HEK293 (cell line): ENCODE measurements at regions not wholly inside any gene's neighbourhood (a gene's known extent, or its start where the extent isn't known, plus 50 kb on each side); places are given as distances from the start of the nearest gene placed in this dataset.

Experiments
- BCL11A ChIP-seq: fragments of 450-650 bp; formaldehyde crosslinking; IDR thresholded peaks from 2 replicates; pipeline ENCODE4 v1.5.1; 2016; ENCODE audit warnings: low read depth, missing biosample characterization, missing genetic modification characterization
- ELK4 ChIP-seq: IDR thresholded peaks from 2 replicates; pipeline ENCODE4 v1.6.1; 2011; ENCODE audit warnings: mild to moderate bottlenecking, low read depth, low read length, borderline replicate concordance
- FEZF1 ChIP-seq: fragments of 450-650 bp; formaldehyde crosslinking; IDR thresholded peaks from 2 replicates; pipeline ENCODE4 v1.5.1; 2016; ENCODE audit warnings: missing biosample characterization, missing genetic modification characterization
- GLI4 ChIP-seq: fragments of 450-650 bp; formaldehyde crosslinking; IDR thresholded peaks from 2 replicates; pipeline ENCODE4 v1.5.1; 2016; ENCODE audit warnings: missing biosample characterization, missing genetic modification characterization
- ZBTB49 ChIP-seq: fragments of 450-650 bp; formaldehyde crosslinking; IDR thresholded peaks from 2 replicates; pipeline ENCODE4 v1.5.1; 2016; ENCODE audit warnings: missing biosample characterization, missing genetic modification characterization, low read depth
- ZEB2 ChIP-seq: fragments of 450-650 bp; formaldehyde crosslinking; IDR thresholded peaks from 2 replicates; pipeline ENCODE4 v1.5.1; 2016; ENCODE audit warnings: missing biosample characterization, missing genetic modification characterization
- ZNF138 ChIP-seq: fragments of 450-650 bp; formaldehyde crosslinking; IDR thresholded peaks from 2 replicates; pipeline ENCODE4 v1.5.1; 2016; ENCODE audit warnings: missing biosample characterization, missing genetic modification characterization, borderline replicate concordance
- ZNF394 ChIP-seq: fragments of 450-650 bp; formaldehyde crosslinking; IDR thresholded peaks from 2 replicates; pipeline ENCODE4 v1.5.1; 2016; ENCODE audit warnings: missing biosample characterization, missing genetic modification characterization, mild to moderate bottlenecking, moderate library complexity, borderline replicate concordance
- ZNF610 ChIP-seq: fragments of 450-650 bp; formaldehyde crosslinking; IDR thresholded peaks from 2 replicates; pipeline ENCODE4 v1.5.1; 2016; ENCODE audit warnings: missing biosample characterization, missing genetic modification characterization, borderline replicate concordance
- ZNF670 ChIP-seq: fragments of 450-650 bp; formaldehyde crosslinking; IDR thresholded peaks from 2 replicates; pipeline ENCODE4 v1.5.1; 2016; ENCODE audit warnings: missing biosample characterization, missing genetic modification characterization, low read depth
- ZNF707 ChIP-seq: fragments of 450-650 bp; formaldehyde crosslinking; IDR thresholded peaks from 2 replicates; pipeline ENCODE4 v1.5.1; 2016; ENCODE audit warnings: missing biosample characterization, missing genetic modification characterization
- TF ChIP-seq, protein P1 (sequence below): fragments of 450-650 bp; formaldehyde crosslinking; IDR thresholded peaks from 2 replicates; pipeline ENCODE4 v1.5.1; 2016; ENCODE audit warnings: missing biosample characterization, missing genetic modification characterization

DNA sequence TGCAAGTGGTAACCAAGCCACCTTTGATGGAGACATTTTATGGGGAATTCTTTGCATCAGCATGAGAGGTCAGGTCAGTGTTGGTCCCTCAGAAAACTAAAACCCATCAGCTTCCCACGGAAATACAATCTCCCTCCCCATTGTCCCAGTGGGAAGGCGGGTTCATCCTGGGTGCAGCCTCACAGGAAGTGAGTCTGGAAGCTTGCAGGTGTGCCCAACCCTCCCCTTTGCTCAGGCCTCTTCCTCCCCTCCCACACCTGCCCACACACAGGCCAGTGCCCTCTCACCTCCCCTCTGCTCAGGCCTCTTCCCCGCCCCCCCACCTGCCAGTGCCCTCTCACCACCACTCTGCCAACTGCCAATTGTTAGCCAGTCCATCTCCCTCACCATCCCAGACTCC, 166.8 kb upstream of the RAB6C start:
- TF ChIP-seq BCL11A (no peak), ZNF610 (tag by site-specific recombination) (no peak), ZNF394 (no peak), ZNF707 (tag by site-specific recombination) (no peak), FEZF1 (tag by site-specific recombination) (no peak), ELK4 (no peak), ZNF138 (tag by site-specific recombination) (no peak), ZNF670 (no peak), ZBTB49 (no peak), GLI4 (tag by site-specific recombination) (no peak), ZEB2 (tag by site-specific recombination) (no peak)
- TF ChIP-seq, protein P1, sequence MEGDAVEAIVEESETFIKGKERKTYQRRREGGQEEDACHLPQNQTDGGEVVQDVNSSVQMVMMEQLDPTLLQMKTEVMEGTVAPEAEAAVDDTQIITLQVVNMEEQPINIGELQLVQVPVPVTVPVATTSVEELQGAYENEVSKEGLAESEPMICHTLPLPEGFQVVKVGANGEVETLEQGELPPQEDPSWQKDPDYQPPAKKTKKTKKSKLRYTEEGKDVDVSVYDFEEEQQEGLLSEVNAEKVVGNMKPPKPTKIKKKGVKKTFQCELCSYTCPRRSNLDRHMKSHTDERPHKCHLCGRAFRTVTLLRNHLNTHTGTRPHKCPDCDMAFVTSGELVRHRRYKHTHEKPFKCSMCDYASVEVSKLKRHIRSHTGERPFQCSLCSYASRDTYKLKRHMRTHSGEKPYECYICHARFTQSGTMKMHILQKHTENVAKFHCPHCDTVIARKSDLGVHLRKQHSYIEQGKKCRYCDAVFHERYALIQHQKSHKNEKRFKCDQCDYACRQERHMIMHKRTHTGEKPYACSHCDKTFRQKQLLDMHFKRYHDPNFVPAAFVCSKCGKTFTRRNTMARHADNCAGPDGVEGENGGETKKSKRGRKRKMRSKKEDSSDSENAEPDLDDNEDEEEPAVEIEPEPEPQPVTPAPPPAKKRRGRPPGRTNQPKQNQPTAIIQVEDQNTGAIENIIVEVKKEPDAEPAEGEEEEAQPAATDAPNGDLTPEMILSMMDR: no peak
